ENCODE measurements at regions not wholly inside any gene's neighbourhood (a gene's known extent, or its start where the extent isn't known, plus 50 kb on each side); places are given as distances from the start of the nearest gene placed in this dataset.
"Not testable (repeated sequence)": the region's sequence is repeated elsewhere in the genome, so short reads cannot be mapped to it uniquely, and the experiment has no call there.

GRCh38 chr2:21332993-21333625 is 209.3 kb downstream of the TDRD15 start:
- DNase-seq (ENCODE audit: low spot score) = no peak

GRCh38 chr2:21333684-21334083 is 209.9 kb downstream of the TDRD15 start:
- DNase-seq (ENCODE audit: low spot score) = no peak

GRCh38 chr2:21346984-21347383 is 223.2 kb downstream of the TDRD15 start:
- DNase-seq (ENCODE audit: low spot score) = no peak

- DNase-seq (ENCODE audit: low spot score) = no peak
Observed at GRCh38 chr2:21353879-21354679, 230.3 kb downstream of the TDRD15 start.

GRCh38 chr2:21356086-21356856 is 232.5 kb downstream of the TDRD15 start:
- no peak for DNase-seq (ENCODE audit: low spot score)

- no peak for DNase-seq (ENCODE audit: low spot score)
Observed at GRCh38 chr2:21356857-21357255, 233.1 kb downstream of the TDRD15 start.

GRCh38 chr2:21358976-21359375 is 235.2 kb downstream of the TDRD15 start:
- no peak for DNase-seq (ENCODE audit: low spot score)

- DNase-seq (ENCODE audit: low spot score) = no peak
Observed at GRCh38 chr2:21361384-21361783, 237.6 kb downstream of the TDRD15 start.

GRCh38 chr2:21361957-21362486 is 238.3 kb downstream of the TDRD15 start:
- no peak for DNase-seq (ENCODE audit: low spot score)

GRCh38 chr2:21363364-21363763 is 239.6 kb downstream of the TDRD15 start:
- no peak for DNase-seq (ENCODE audit: low spot score)

- DNase-seq (ENCODE audit: low spot score) = no peak
Observed at GRCh38 chr2:21367421-21367820, 243.7 kb downstream of the TDRD15 start.

GRCh38 chr2:21369787-21370186 is 246.0 kb downstream of the TDRD15 start:
- DNase-seq (ENCODE audit: low spot score) = no peak

- DNase-seq (ENCODE audit: low spot score) = no peak
Observed at GRCh38 chr2:21371499-21372003, 247.8 kb downstream of the TDRD15 start.

- no peak for DNase-seq (ENCODE audit: low spot score)
Observed at GRCh38 chr2:21372654-21373053, 248.9 kb downstream of the TDRD15 start.

GRCh38 chr2:21376864-21377263 is 253.1 kb downstream of the TDRD15 start:
- no peak for DNase-seq (ENCODE audit: low spot score)

- DNase-seq (ENCODE audit: low spot score) = no peak
Observed at GRCh38 chr2:21379140-21379539, 255.4 kb downstream of the TDRD15 start.

- not testable (repeated sequence) for DNase-seq (ENCODE audit: low spot score)
Observed at GRCh38 chr2:21379668-21380067, 255.9 kb downstream of the TDRD15 start.

- DNase-seq (ENCODE audit: low spot score) = no peak
Observed at GRCh38 chr2:21381421-21381820, 257.7 kb downstream of the TDRD15 start.

- no peak for DNase-seq (ENCODE audit: low spot score)
Observed at GRCh38 chr2:21382701-21383520, 259.1 kb downstream of the TDRD15 start.

- no peak for DNase-seq (ENCODE audit: low spot score)
Observed at GRCh38 chr2:21386666-21387065, 262.9 kb downstream of the TDRD15 start.

GRCh38 chr2:21392649-21393048 is 268.9 kb downstream of the TDRD15 start:
- no peak for DNase-seq (ENCODE audit: low spot score)

All from ureter (tissue), 1 donor.